Smooth muscle cell (in vitro differentiated cells): ENCODE measurements at regions not wholly inside any gene's neighbourhood (a gene's known extent, or its start where the extent isn't known, plus 50 kb on each side); places are given as distances from the start of the nearest gene placed in this dataset.

Source experiments
- DNase-seq: peaks from one replicate; lab custom pipeline; 2025; ENCODE audit not compliant: unreplicated experiment; lab: John Stamatoyannopoulos, UW
- H2AFZ ChIP-seq: fragments of 200-600 bp; sonication (generic); 2 replicates; pipeline ENCODE4 v1.6.0; 2016; ENCODE audit warnings: antibody characterized with exemption, low read depth, mild to moderate bottlenecking
- H3F3A ChIP-seq: fragments of 200-600 bp; sonication (generic); 2 replicates; pipeline ENCODE4 v1.6.0; 2017; ENCODE audit warnings: antibody characterized with exemption, low read depth
- H3K27ac ChIP-seq: fragments of 200-600 bp; sonication (generic); 2 replicates; pipeline ENCODE4 v1.5.1; 2016; ENCODE audit warnings: low read depth, mild to moderate bottlenecking
- H3K27me3 ChIP-seq: fragments of 200-600 bp; sonication (generic); 2 replicates; pipeline ENCODE4 v1.6.1; 2016; ENCODE audit warnings: low read depth, mild to moderate bottlenecking
- H3K36me3 ChIP-seq: fragments of 200-600 bp; sonication (generic); 2 replicates; pipeline ENCODE4 v1.5.1; 2016; ENCODE audit warnings: low read depth
- H3K4me1 ChIP-seq: fragments of 200-600 bp; sonication (generic); 2 replicates; pipeline ENCODE4 v1.5.1; 2016; ENCODE audit warnings: low read depth
- H3K4me2 ChIP-seq: fragments of 200-600 bp; sonication (generic); 2 replicates; pipeline ENCODE4 v1.6.0; 2016; ENCODE audit warnings: mild to moderate bottlenecking
- H3K4me3 ChIP-seq: fragments of 200-600 bp; sonication (generic); 2 replicates; pipeline ENCODE4 v1.5.1; 2016; ENCODE audit warnings: mild to moderate bottlenecking
- H3K79me2 ChIP-seq: fragments of 200-600 bp; sonication (generic); 2 replicates; pipeline ENCODE4 v1.6.0; 2016; ENCODE audit warnings: low read depth, mild to moderate bottlenecking
- H3K9ac ChIP-seq: fragments of 200-600 bp; sonication (generic); 2 replicates; pipeline ENCODE4 v1.6.0; 2016; ENCODE audit warnings: low read depth
- H3K9me3 ChIP-seq: fragments of 200-600 bp; sonication (generic); replicated peaks from 2 replicates; pipeline ENCODE4 v1.5.1; 2016; ENCODE audit warnings: low read depth
- H4K20me1 ChIP-seq: fragments of 200-600 bp; sonication (generic); 2 replicates; pipeline ENCODE4 v1.6.0; 2016; ENCODE audit warnings: low read depth
- CTCF ChIP-seq: fragments of 200-600 bp; sonication (generic); IDR thresholded peaks from 2 replicates; pipeline ENCODE4 v1.5.1; 2017; ENCODE audit warnings: borderline replicate concordance, mild to moderate bottlenecking, antibody characterized with exemption; ENCODE audit not compliant: insufficient read depth, poor library complexity, severe bottlenecking
- WGBS: methylation state at CpG from one replicate; pipeline ENCODE4 v1.1.7; 2016; ENCODE audit warnings: low lambda C conversion rate; 5-methylcytosine and 5-hydroxymethylcytosine counted together

- no peaks in the 10 kb centered on the region for H3K9me3 ChIP-seq
- no peaks in the 10 kb centered on the region for H3K27me3 ChIP-seq
- TF ChIP-seq CTCF, result no peak
- H2AFZ ChIP-seq, result no peak overlapping the region
- no peak overlapping the region for H3K9ac ChIP-seq
- 91% methylated on average over 2 of the region's 2 CpGs for WGBS
- DNase-seq, result no peak
- H4K20me1 ChIP-seq, result no peaks in the 10 kb centered on the region
- H3K27ac ChIP-seq, result no peak overlapping the region
- no peaks in the 10 kb centered on the region for H3K4me1 ChIP-seq
- no peak overlapping the region for H3K4me3 ChIP-seq
- H3K79me2 ChIP-seq, result no peaks in the 10 kb centered on the region
- H3F3A ChIP-seq, result no peaks in the 10 kb centered on the region
- no peaks in the 10 kb centered on the region for H3K36me3 ChIP-seq
- no peak overlapping the region for H3K4me2 ChIP-seq
These were observed 163.5 kb downstream of the KITLG start for GRCh38 chr12:88416786-88417185.

- Histone ChIP-seq H3K9ac (no peak overlapping the region), H3K36me3 (no peaks in the 10 kb centered on the region), H4K20me1 (no peaks in the 10 kb centered on the region), H2AFZ (no peak overlapping the region), H3K79me2 (no peaks in the 10 kb centered on the region), H3K4me1 (no peaks in the 10 kb centered on the region), H3K4me3 (no peak overlapping the region), H3K27ac (no peak overlapping the region), H3F3A (no peaks in the 10 kb centered on the region), H3K9me3 (no peaks in the 10 kb centered on the region), H3K27me3 (no peaks in the 10 kb centered on the region), H3K4me2 (no peak overlapping the region)
- 89% methylated on average over 5 of the region's 5 CpGs for WGBS
- TF ChIP-seq CTCF, result no peak
- no peak for DNase-seq
These were observed 162.7 kb downstream of the KITLG start for GRCh38 chr12:88417531-88417930.

GRCh38 chr12:88418856-88419497 lies 161.3 kb downstream of the KITLG start:
- H3K27ac ChIP-seq, result peak overlapping the region; percentile 32
- no peak overlapping the region for H3K9ac ChIP-seq
- no peak overlapping the region for H3K4me3 ChIP-seq
- no peaks in the 10 kb centered on the region for H4K20me1 ChIP-seq
- no peak for TF ChIP-seq CTCF
- DNase-seq, result no peak
- H3F3A ChIP-seq, result no peaks in the 10 kb centered on the region
- no peaks in the 10 kb centered on the region for H3K9me3 ChIP-seq
- peak overlapping the region; percentile 36 for H2AFZ ChIP-seq
- no peak overlapping the region for H3K4me2 ChIP-seq
- WGBS, result 60% methylated on average over 8 of the region's 8 CpGs
- no peaks in the 10 kb centered on the region for H3K79me2 ChIP-seq
- H3K4me1 ChIP-seq, result no peaks in the 10 kb centered on the region
- no peaks in the 10 kb centered on the region for H3K36me3 ChIP-seq
- no peaks in the 10 kb centered on the region for H3K27me3 ChIP-seq

GRCh38 chr12:88419794-88420193 lies 160.5 kb downstream of the KITLG start:
- TF ChIP-seq CTCF, result no peak

More at GRCh38 chr12:88419794-88420193, 160.5 kb downstream of the KITLG start:
- H2AFZ ChIP-seq, result no peak overlapping the region
- no peaks in the 10 kb centered on the region for H3F3A ChIP-seq
- no peak overlapping the region for H3K4me3 ChIP-seq
- no peaks in the 10 kb centered on the region for H3K36me3 ChIP-seq
- no peaks in the 10 kb centered on the region for H4K20me1 ChIP-seq
- no peak overlapping the region for H3K4me2 ChIP-seq
- no peaks in the 10 kb centered on the region for H3K27me3 ChIP-seq
- no peaks in the 10 kb centered on the region for H3K9me3 ChIP-seq
- 97% methylated on average over 1 of the region's 1 CpG for WGBS
- H3K79me2 ChIP-seq, result no peaks in the 10 kb centered on the region
- H3K27ac ChIP-seq, result no peak overlapping the region
- DNase-seq, result no peak
- H3K9ac ChIP-seq, result no peak overlapping the region
- no peaks in the 10 kb centered on the region for H3K4me1 ChIP-seq
